OCI-LY7 (cell line): ENCODE measurements at regions not wholly inside any gene's neighbourhood (a gene's known extent, or its start where the extent isn't known, plus 50 kb on each side); places are given as distances from the start of the nearest gene placed in this dataset.

ENCODE experiments used
- BruUV-seq: library from RNA; stranded (reverse); fragments of 400-500 nt; replicated peaks from 2 replicates; lab custom pipeline; 2021; lab: Mats Ljungman, UMichigan
- CTCF ChIA-PET: fragments of 300-600 bp; sonication (Branson Sonifier 250); formaldehyde crosslinking; loops from one replicate; lab custom pipeline; 2022; ENCODE audit warnings: antibody characterized with exemption; ENCODE audit not compliant: unreplicated experiment; lab: Charles Lee
- POLR2A ChIA-PET: fragments of 300-600 bp; sonication (Branson Sonifier 250); formaldehyde crosslinking; loops from one replicate; lab custom pipeline; 2022; ENCODE audit warnings: antibody characterized with exemption; lab: Charles Lee
- DNase-seq: peaks from one replicate; pipeline ENCODE4 v3.0.0-alpha.2; 2015; ENCODE audit warnings: low spot score
- H2AFZ ChIP-seq: fragments of 200-600 bp; sonication (generic), shearing (Covaris generic); 2 replicates; pipeline ENCODE4 v1.6.1; 2014; ENCODE audit warnings: mild to moderate bottlenecking, antibody characterized with exemption, low read length, moderate library complexity
- H3K27ac ChIP-seq: fragments of 200-600 bp; sonication (generic); 2 replicates; pipeline ENCODE4 v1.5.1; 2014; ENCODE audit warnings: mixed run types, low read depth, mild to moderate bottlenecking, moderate library complexity, low read length, inconsistent platforms; ENCODE audit not compliant: poor library complexity, severe bottlenecking
- H3K36me3 ChIP-seq: fragments of 200-600 bp; sonication (generic); 2 replicates; pipeline ENCODE4 v1.6.1; 2014; ENCODE audit warnings: mild to moderate bottlenecking, antibody characterized with exemption, low read length, moderate library complexity, mixed read lengths; ENCODE audit not compliant: insufficient read depth
- H3K4me1 ChIP-seq: fragments of 200-600 bp; sonication (generic); 2 replicates; pipeline ENCODE4 v1.5.1; 2014; ENCODE audit warnings: mild to moderate bottlenecking, low read length; ENCODE audit not compliant: insufficient read depth, poor library complexity, severe bottlenecking
- H3K4me2 ChIP-seq: fragments of 200-600 bp; sonication (generic); 2 replicates; pipeline ENCODE4 v1.6.1; 2014; ENCODE audit warnings: mild to moderate bottlenecking, low read length
- H3K4me3 ChIP-seq: fragments of 200-600 bp; sonication (generic); 2 replicates; pipeline ENCODE4 v1.5.1; 2014; ENCODE audit warnings: mild to moderate bottlenecking, low read depth, low read length; ENCODE audit not compliant: poor library complexity, severe bottlenecking
- H3K79me2 ChIP-seq: fragments of 200-600 bp; sonication (generic); 2 replicates; pipeline ENCODE4 v1.6.1; 2016; ENCODE audit warnings: low read depth, mild to moderate bottlenecking, low read length, moderate library complexity, mixed read lengths; ENCODE audit not compliant: insufficient read depth
- H3K9me2 ChIP-seq: fragments of 200-600 bp; sonication (generic); 2 replicates; pipeline ENCODE4 v1.6.1; 2016; ENCODE audit warnings: mild to moderate bottlenecking, low read length, mixed read lengths; ENCODE audit not compliant: insufficient read depth
- H3K9me3 ChIP-seq: fragments of 200-600 bp; sonication (generic); 2 replicates; pipeline ENCODE4 v1.6.1; 2014; ENCODE audit warnings: mild to moderate bottlenecking, mixed run types, low read length, mixed read lengths
- H4K20me1 ChIP-seq: fragments of 200-600 bp; sonication (generic); 2 replicates; pipeline ENCODE4 v1.6.1; 2014; ENCODE audit warnings: mild to moderate bottlenecking, antibody characterized with exemption, low read length, moderate library complexity, mixed read lengths; ENCODE audit not compliant: insufficient read depth
- EZH2phosphoT487 ChIP-seq: fragments of 200-600 bp; sonication (generic); IDR thresholded peaks from 2 replicates; pipeline ENCODE4 v1.6.1; 2018; ENCODE audit warnings: low read depth, borderline replicate concordance, mild to moderate bottlenecking, mixed run types, antibody characterized with exemption, low read length, moderate library complexity, mixed read lengths
- intact Hi-C: fragments of 100-400 bp; cut with micrococcal nuclease; formaldehyde crosslinking; loops from one replicate; pipeline ENCODE4 v1.10.0; 2022; ENCODE audit not compliant: unreplicated experiment
- TF ChIP-seq, protein P1 (sequence below): fragments of 200-600 bp; sonication (generic); conservative IDR thresholded peaks from 2 replicates; pipeline ENCODE4 v1.5.1; 2014; ENCODE audit warnings: mild to moderate bottlenecking, antibody characterized with exemption, low read length, moderate library complexity, mixed read lengths

DNA sequence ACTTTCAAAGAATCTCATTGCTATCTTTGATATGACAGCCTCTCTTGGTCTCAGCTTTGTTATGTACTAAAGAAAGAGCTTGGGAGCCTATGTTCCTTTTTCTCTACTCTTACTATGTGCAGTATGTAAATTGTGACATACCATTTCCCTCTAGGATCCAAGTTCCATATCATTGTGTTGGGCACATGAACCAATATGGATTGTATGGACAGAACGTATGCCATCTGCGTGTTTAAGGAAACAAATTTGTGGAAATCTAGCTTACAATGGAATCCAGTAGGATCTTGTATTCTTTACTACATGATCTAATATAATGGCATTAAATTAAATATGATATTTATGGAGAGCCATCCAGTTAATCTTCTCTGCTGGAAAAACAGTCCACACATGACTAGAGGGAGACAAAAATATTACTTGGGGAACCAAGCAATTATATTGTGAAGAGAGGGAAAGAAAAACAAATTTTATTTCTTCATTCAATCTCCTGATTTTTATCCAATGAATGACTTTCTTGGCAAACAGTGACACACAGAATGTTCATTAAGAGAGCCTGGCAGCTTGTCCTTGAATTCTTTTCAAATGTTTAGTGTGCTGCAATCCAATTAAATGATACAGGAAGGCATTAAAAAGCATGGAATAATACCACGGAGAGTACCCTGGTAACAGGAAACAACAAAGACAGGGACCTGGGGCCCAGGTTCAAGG lies 106.5 kb upstream of the DAB1 start:
- Histone ChIP-seq H3K79me2 (no peaks in the 10 kb centered on the region), H3K4me2 (no peak overlapping the region), H3K9me3 (no peaks in the 10 kb centered on the region), H3K4me3 (no peak overlapping the region), H3K36me3 (no peaks in the 10 kb centered on the region), H4K20me1 (no peaks in the 10 kb centered on the region), H3K4me1 (no peaks in the 10 kb centered on the region), H3K9me2 (no peaks in the 10 kb centered on the region), H3K27ac (no peak overlapping the region), H2AFZ (no peak overlapping the region)
- ChIA-PET CTCF (no interaction called here), POLR2A (interaction anchor here (1.4 kb wide), 1 partner anchor 11 kb away, joined by 5 read pairs; no protein-coding TSS in a partner anchor)
- intact Hi-C loops, result no loop called here
- no TSS peak for BruUV-seq
- TF ChIP-seq EZH2phosphoT487, result no peak
- TF ChIP-seq, protein P1, sequence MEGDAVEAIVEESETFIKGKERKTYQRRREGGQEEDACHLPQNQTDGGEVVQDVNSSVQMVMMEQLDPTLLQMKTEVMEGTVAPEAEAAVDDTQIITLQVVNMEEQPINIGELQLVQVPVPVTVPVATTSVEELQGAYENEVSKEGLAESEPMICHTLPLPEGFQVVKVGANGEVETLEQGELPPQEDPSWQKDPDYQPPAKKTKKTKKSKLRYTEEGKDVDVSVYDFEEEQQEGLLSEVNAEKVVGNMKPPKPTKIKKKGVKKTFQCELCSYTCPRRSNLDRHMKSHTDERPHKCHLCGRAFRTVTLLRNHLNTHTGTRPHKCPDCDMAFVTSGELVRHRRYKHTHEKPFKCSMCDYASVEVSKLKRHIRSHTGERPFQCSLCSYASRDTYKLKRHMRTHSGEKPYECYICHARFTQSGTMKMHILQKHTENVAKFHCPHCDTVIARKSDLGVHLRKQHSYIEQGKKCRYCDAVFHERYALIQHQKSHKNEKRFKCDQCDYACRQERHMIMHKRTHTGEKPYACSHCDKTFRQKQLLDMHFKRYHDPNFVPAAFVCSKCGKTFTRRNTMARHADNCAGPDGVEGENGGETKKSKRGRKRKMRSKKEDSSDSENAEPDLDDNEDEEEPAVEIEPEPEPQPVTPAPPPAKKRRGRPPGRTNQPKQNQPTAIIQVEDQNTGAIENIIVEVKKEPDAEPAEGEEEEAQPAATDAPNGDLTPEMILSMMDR, result no peak
- DNase-seq, result no peak

DNA sequence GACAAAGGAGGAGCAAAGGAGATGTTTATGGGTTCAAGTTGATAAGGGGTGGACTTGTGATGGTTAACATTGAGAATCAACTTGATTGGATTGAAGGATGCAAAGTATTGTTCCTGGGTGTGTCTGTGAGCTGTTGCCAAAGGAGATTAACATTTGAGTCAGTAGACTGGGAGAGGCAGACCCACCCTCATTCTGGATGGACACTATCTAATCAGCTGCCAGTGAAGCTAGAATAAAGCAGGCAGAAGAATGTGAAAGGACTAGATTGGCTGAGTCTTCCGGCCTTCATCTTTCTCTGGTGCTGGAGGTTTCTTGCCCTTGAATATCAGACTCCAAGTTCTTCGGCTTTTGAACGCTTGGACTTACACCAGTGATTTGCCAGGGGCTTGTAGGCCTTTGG lies 98.7 kb upstream of the DAB1 start:
- Histone ChIP-seq H3K27ac (no peak overlapping the region), H3K4me1 (no peaks in the 10 kb centered on the region), H4K20me1 (no peaks in the 10 kb centered on the region), H2AFZ (no peak overlapping the region), H3K9me2 (no peaks in the 10 kb centered on the region), H3K79me2 (no peaks in the 10 kb centered on the region), H3K4me3 (no peak overlapping the region), H3K4me2 (no peak overlapping the region), H3K9me3 (no peaks in the 10 kb centered on the region), H3K36me3 (no peaks in the 10 kb centered on the region)
- TF ChIP-seq, protein P1, result no peak
- TF ChIP-seq EZH2phosphoT487, result no peak
- POLR2A ChIA-PET, result interaction anchor here (0.7 to 1.0 kb wide), 2 partner anchors 11 kb away, joined by 3 to 4 read pairs; no protein-coding TSS in a partner anchor
- intact Hi-C loops, result no loop called here
- BruUV-seq, result no TSS peak
- CTCF ChIA-PET, result no interaction called here
- DNase-seq, result no peak
